ENCODE measurements at regions not wholly inside any gene's neighbourhood (a gene's known extent, or its start where the extent isn't known, plus 50 kb on each side); places are given as distances from the start of the nearest gene placed in this dataset.

DNA sequence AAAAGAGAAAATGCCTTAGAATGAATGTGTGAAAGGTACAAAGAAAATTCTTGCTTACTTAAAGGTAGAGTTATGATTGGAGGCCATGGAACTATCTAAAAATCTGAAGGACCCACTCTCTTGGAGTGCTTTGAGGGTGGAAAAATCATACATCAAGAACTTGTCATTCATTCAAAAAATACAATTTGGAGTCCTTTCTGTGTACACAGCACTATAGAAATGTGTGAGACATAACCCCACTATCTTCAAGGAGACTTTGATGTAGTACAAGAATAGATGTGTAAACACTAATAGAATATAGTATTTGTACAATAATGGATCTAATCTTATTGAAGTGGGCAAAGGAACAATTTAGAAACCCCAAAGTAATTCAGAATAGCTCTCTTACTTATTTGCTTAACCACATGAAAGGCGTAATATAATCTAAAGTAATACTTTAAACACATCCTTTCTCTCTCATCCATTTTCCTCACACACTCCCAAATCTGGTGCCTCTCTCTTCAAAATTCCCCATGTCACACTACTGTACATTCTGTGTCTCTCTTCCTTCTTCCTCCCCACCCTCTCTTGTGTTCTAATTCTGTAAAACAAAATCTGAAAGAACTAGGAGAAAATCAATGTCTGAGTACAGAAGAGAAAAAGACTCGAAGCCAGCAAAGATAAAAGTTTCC, 166.7 kb downstream of the DNAJB9 start:
- CTCF ChIA-PET = no interaction called here
- Histone ChIP-seq H2AFZ (ENCODE audit: control insufficient read depth, low read depth, low read length) (no peak overlapping the region), H3K4me1 (ENCODE audit: control insufficient read depth, insufficient read depth, low read length) (no peaks in the 10 kb centered on the region), H3K27me3 (replicated peaks in 1 of 2; ENCODE audit: control insufficient read depth in 2 of 2, insufficient read depth in 2 of 2, low read length in 1 of 2) (no peaks in the 10 kb centered on the region), H3K4me3 (no peak overlapping the region), H4K20me1 (ENCODE audit: control insufficient read depth, insufficient read depth) (no peaks in the 10 kb centered on the region), H3K9ac (ENCODE audit: control insufficient read depth, insufficient read depth, low read length) (no peak overlapping the region), H3K79me2 (ENCODE audit: control insufficient read depth, insufficient read depth, low read length) (no peaks in the 10 kb centered on the region), H3K36me3 (ENCODE audit: control insufficient read depth in 2 of 2, insufficient read depth in 2 of 2, low read length in 1 of 2) (no peaks in the 10 kb centered on the region), H3K9me3 (replicated peaks; ENCODE audit: control insufficient read depth, insufficient read depth, low read length) (no peaks in the 10 kb centered on the region), H3K4me2 (ENCODE audit: control insufficient read depth, insufficient read depth) (no peak overlapping the region), H3K27ac (ENCODE audit: control insufficient read depth, insufficient read depth) (no peak overlapping the region)
- WGBS (ENCODE audit: insufficient coverage, insufficient replicate concordance, low lambda C conversion rate, missing lambda C conversion rate) = 18% methylated on average over 2 of the region's 2 CpGs
- DNase-seq (ENCODE audit: low read depth, low spot score) (no peak), FAIRE-seq (no peak), ATAC-seq (no peak)
- RAD21 ChIA-PET (ENCODE audit: unreplicated experiment) = interaction anchor here (0.6 kb wide), 1 partner anchor 255 kb away, joined by 3 read pairs; no protein-coding TSS in a partner anchor
- intact Hi-C loops (cut with micrococcal nuclease; ENCODE audit: unreplicated experiment) = no loop called here
- POLR2A ChIA-PET = no interaction called here
- in situ Hi-C loops (cut with MboI) = no loop called here
- BruUV-seq (replicated peaks) = no TSS peak
- no peak for TF ChIP-seq TARDBP (IDR thresholded peaks at IDR 0.05; ENCODE audit: borderline replicate concordance)
- TF ChIP-seq KDM1A (IDR thresholded peaks at IDR 0.05; ENCODE audit: borderline replicate concordance) = no peak
- no peak for TF ChIP-seq HCFC1 (IDR thresholded peaks at IDR 0.05; ENCODE audit: low read length)
- no peak for TF ChIP-seq SMARCA5 (IDR thresholded peaks at IDR 0.05)
- TF ChIP-seq, protein P1, sequence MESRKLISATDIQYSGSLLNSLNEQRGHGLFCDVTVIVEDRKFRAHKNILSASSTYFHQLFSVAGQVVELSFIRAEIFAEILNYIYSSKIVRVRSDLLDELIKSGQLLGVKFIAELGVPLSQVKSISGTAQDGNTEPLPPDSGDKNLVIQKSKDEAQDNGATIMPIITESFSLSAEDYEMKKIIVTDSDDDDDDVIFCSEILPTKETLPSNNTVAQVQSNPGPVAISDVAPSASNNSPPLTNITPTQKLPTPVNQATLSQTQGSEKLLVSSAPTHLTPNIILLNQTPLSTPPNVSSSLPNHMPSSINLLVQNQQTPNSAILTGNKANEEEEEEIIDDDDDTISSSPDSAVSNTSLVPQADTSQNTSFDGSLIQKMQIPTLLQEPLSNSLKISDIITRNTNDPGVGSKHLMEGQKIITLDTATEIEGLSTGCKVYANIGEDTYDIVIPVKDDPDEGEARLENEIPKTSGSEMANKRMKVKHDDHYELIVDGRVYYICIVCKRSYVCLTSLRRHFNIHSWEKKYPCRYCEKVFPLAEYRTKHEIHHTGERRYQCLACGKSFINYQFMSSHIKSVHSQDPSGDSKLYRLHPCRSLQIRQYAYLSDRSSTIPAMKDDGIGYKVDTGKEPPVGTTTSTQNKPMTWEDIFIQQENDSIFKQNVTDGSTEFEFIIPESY (IDR thresholded peaks at IDR 0.05) = no peak
- TF ChIP-seq PBX3 (IDR thresholded peaks at IDR 0.05; ENCODE audit: insufficient replicate concordance, low read depth, low read length) = no peak
- TF ChIP-seq EZH2 (IDR thresholded peaks at IDR 0.05; ENCODE audit: borderline replicate concordance, control insufficient read depth, low read depth, low read length) = no peak
- TF ChIP-seq KAT2A (conservative IDR thresholded peaks at IDR 0.05; ENCODE audit: control insufficient read depth, low read depth, low read length) = no peak
- TF ChIP-seq NR2C2 (IDR thresholded peaks at IDR 0.05; ENCODE audit: borderline replicate concordance, control insufficient read depth, insufficient read length, low read depth) = no peak
- TF ChIP-seq CTCF (IDR thresholded peaks at IDR 0.05 in 2 of 3, conservative IDR thresholded peaks at IDR 0.05 in 1 of 3; ENCODE audit: control insufficient read depth in 2 of 3, extremely low read depth in 1 of 3, insufficient read depth in 1 of 3, low read depth in 3 of 3, low read length in 3 of 3) = no peak
- SMC1A ChIA-PET (ENCODE audit: uncharacterized antibody, unreplicated experiment) = no interaction called here
